HT-29 (cell line): ENCODE measurements at regions not wholly inside any gene's neighbourhood (a gene's known extent, or its start where the extent isn't known, plus 50 kb on each side); places are given as distances from the start of the nearest gene placed in this dataset.
A peak's percentile ranks its signal among the peaks of the same experiment; 100 is the strongest.
"Not testable (repeated sequence)": the region's sequence is repeated elsewhere in the genome, so short reads cannot be mapped to it uniquely, and the experiment has no call there.

Source experiments
- DNase-seq: peaks from one replicate; pipeline ENCODE4 v3.0.0-alpha.2; 2015; ENCODE audit warnings: low spot score

DNA sequence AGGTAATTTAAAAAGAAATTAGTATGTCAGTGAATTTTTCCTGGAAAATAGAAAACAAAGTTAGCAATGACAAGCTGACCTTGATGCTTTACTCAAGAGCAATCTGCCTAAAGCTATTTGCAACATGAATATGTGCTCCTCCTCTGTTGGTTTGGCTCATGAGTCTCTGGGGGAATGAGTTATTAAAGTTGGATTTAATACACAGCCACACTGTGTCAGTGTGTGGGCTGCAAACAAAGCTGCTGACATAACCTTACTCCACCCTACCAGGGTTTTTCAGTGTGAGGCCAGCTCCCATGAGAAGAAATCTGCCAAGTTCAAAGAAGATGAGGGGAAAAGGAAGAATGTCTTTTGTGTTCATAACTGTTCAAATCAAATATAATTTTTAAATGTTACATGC lies 280.5 kb downstream of the TLL1 start:
- DNase-seq: no peak

DNA sequence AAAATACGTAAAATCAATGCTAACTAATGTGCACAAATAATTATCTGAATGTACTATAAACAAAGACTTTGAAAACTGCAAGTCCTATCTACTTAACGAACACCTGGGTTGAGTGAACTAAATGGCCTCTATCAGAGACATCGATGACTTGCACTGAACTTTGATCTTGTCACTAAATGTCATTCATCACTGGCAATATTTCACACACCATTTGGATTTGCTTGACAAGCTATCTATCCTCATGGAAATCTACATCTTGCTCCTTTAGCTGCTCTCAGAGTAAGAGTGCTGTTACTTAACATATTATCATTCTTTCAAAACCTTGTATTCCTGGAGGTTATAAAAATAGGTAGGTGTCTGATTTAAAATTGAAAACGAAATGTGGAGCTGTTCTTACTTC lies 289.3 kb downstream of the TLL1 start:
- DNase-seq: no peak

DNA sequence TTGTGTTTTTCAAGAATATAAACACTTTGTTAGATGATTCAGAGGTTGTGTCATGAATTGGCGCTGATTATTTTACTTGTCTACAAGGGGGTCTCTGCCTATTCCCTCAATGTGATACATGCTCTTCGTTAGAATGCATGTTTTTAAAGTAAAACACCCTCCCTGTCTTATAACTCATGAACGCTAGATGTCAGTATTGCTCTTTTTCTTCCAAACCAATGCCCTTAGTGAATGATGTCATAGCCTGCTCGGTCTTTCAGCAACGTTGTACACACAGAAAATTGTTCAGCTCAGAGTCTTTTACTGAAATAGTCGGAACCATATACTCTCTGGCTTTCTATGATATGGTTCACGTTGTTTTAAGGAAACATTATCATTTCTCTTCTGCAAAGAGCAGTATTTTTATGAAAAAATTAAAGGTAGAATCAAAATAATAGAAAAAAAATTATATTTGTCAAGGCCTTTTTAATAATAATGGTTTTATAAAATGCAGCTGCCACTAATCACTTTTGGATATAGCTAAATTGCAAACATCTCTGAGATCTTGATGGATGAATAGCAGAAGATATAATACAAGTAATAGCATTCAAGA lies 292.9 kb downstream of the TLL1 start:
- peak; percentile 76 for DNase-seq

DNA sequence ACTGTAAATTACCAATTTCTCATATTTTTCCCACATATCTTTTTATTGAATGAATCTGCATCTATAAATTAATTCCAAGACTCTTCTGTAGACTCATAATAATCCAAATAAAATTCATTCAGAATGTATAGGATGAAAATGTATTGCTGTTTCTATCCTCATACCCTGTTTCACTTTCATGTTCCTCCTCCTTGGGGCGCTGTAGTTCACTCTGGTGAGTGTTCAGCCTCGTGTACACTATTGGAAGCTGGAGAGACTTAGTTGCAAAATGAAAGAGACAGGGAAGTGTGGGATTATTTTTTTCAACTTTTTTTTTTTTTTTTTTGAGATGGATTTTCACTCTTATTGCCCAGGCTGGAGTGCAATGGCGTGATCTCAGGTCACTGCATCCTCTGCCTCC lies 296.1 kb downstream of the TLL1 start:
- peak; percentile 9 for DNase-seq

DNA sequence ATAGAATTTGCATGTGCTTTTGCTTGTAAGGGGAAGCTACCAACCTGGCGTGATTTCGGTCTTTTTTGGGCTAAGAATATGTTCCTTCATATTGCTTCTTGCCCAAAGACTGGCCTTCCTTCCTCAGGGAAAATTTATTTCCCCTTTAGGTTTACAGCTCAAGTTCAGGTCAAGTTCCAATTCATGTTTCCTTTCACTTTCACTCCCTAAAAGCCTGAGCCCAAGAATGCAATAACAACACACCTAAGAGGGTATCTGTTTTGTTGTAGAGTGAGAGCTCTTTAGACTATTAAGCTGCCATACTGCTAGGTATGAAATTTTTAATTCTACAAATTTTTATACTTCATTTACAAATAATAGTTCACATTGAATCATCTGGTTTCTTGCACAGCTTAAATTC lies 299.6 kb downstream of the TLL1 start:
- no peak for DNase-seq

DNA sequence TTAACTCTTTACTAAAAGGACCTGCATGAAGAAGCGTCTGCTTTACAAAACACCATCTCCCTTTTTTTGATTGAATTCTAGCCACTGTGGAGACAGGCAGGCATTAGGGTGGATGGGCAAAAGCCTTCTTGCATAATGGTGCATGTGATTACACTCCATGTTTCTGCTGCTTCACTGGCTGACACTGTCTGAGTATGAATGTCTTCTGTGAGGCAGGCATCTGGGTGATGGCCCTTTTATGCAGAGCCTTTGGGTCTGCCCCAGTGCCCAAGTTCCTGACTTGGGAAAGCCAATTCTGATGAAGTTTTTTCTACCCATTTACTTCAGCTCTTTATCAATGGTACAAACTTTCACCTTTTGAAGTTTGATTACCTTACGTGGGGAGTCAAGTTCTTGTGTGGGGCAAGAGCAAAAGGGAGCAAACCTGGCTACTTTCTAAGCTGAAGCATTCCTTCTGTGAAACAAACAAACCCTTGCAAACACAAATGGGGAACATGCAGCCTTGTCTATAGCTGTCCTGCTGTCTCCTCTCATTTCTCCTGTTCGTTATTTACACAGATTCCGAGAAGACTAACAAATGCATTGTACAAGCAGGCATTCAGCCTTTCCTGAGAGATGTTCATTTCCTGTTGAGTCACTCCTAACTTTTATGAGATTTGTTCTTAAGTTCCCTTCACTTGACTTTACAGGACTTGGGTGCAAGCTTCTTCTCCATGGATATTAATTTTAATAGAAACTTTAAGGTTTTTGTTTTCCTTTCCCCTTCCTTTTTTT lies 301.9 kb downstream of the TLL1 start:
- no peak for DNase-seq

DNA sequence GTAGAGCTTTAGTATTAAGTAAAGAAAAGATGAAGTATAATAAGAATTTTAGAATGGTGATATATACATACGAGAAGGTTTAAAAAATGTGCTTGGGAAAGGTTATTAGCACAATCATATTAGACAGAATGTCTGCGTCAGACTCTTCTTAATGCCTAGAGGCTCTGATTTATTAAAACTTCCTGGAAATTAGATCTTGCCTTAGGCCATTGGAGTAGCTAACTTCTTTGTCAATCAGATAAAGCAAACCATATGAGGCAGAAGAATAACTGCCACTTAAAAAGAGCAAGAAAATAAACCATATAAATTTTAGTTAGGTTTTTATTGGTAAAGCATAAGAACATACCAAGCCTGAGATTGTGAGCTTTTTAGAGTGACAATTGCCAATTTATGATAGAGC lies 309.1 kb downstream of the TLL1 start:
- no peak for DNase-seq

DNA sequence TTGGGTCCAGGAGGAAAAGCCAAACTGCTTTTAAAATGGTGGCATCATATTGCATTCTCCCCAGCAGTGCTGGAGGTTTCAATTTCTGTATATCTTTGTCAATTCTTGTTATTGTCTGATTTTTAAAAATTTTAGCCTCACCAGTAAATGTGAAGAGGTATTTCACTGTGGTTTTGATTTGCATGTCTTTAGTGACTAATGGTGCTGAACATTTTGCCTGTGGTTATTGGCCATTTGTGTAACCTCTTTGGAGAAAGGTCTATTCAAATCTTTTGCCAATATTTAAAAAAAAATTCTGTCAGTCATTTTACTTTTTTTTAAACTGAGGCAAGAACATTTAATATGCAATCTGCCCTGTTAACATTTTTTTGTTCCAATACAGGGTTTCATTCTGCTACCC lies 322.1 kb downstream of the TLL1 start:
- no peak for DNase-seq

DNA sequence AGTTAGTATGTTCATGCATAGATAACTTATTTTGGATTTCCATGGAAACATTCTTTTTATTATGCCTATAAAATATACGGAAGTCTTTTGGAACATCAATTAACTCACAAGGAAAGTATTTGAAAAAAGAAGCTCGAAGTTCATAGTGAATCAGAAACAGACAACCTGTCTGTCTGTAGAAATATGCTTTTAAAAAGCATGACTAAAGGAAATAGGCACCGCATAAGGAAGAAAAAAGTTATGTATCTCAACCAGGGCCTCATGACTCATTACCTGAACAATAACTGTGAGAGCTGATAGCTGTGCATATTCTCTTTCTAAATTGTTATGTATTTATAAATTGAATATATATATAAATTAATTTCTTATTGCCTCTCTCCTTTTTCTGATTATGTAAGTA lies 324.1 kb downstream of the TLL1 start:
- DNase-seq: no peak

DNA sequence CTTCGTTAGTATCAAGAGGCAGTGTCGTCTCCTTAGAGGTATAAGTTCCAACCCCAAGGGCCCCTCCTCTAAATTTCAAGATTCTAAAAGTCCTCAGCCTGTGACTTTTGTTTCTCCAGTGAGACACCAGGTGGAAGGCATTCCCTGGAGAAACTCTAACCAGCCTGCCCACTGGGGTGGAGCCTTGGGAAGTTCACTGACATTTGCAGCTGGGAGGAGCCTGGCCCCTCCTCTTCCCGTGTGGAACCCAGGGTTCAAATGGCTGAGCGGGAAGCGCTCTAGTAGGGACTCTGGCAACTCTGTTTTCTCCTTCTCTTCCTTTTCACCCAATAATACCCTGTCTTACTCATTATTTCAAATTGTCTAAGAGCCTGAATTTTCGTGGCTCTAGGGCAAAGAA lies 325.0 kb downstream of the TLL1 start:
- no peak for DNase-seq

DNA sequence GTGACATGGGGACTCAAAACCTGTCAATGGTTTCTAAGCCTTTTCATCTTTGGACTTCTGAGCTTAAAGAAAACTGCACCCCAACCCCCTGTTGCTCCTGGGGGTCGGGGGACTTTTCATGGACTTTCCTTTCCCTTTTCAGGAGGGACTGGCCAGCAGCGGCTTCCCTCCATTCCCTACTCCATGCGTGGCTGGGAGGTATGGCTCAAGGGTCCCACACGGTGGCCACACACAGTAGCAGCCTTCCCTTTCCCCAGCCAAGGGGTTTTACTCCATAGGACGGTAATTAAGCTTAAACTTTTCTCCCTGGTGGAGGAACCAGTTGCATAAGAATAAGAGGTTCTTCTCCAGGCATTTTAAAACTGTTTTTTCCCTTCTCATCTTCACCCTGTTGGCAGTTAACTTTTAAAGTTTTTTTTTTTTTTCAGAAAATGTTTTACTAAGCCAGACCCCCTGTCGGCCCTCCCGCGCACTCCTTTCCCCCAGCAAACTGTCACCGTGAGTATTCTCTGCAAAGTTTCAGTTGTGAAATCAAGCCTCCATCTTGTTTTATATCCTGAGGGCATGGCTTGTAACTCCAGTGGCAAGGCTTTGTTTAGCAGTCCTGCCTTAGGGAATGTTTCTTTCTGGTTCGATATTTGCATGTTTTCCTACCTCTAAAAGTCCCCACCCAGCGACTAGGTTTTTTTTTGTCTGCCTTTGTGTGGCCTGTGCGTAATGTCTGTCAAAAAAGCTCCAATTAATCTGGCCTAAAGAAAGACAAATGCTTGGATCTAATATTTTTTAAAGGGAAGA lies 325.7 kb downstream of the TLL1 start:
- no peak for DNase-seq

DNA sequence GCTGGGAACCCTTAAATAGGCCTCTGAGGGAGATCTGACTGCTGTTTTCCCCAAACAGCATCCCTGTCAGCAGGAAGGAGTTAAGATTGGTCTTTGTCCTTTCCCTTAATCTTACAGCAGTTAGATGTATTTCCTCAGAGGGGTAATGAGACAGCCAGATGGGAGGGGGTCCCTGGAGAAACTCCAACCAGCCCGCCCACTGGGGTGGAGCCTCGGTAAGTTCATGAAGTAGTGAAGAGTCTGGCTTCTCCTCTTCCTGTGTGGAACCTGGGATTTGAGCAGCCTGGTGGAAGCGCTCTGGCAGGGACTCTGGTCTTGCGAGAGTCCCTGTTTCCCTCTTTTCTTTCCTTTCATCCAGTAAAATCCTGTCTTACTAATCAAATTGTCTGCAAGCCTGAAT lies 330.0 kb downstream of the TLL1 start:
- no peak for DNase-seq

DNA sequence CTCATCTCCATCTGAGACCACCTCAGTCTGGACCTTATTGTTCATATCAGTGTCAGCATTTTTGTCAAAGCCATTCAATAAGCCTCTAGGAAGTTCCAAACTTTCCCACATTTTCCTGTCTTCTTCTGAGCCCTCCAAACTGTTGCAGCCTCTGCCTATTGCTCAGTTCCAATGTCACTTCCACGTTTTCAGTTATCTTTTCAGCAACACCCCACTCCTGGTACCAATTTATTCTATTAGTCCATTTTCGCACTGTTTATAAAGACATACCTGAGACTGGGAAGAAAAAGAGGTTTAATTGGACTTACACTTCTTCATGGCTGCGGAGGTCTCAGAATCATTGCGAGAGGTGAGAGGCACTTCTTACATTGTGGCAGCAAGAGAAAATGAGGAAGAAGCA lies 339.3 kb downstream of the TLL1 start:
- DNase-seq: not testable (repeated sequence)

DNA sequence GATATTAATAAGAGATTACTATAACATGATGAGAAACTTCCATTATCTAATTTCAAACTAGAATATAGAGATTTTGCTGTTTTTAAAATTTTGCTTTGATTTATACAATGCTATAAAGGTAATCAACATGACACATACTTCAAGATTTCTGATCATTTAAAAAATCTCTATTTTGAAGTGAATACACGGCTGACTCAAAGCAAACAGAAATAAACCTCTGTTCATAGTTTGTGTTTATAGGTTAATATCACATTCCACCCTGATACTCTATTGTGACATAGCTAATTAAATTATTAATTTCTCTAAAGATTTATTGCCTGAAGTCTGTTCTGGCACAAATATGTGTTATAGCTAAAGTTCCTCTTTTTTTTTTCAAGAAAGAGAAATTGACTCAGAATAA lies 349.2 kb downstream of the TLL1 start:
- no peak for DNase-seq

DNA sequence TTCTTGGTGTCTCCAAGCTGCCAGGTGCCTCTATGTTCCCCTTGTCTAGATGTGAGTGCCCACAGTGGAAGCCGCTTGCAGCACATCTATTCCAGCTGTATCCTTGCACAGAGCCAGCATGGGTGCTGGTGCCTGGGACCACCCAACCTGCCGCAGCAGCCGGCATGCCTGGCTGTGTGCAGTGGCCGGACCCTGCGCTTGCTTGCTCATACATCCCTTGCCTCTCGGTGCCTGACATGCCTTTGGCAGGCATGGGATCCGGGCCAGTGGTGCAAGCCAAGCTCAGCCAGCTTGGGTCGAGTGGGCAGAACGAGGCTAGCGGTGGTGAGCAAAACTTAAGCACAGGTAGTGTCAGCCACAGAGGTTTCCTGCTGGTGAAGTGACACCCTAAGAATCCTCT lies 355.1 kb downstream of the TLL1 start:
- no peak for DNase-seq

DNA sequence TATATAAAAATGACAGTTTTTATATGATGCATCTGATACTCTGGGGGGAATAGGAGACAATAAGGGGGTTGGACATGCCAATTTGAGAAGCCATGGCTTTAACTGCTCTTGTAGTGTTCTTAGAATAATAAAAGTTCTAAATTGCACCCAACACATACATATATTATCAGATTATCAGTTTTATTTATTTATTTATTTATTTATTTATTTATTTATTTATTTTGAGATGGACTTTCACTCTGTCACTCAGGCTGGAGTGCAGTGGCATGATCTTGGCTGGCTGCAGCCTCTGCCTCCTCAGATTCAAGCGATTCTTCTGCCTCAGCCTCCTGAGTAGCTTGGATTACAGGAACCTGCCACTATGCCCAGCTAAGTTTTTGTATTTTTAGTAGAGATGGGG lies 356.8 kb downstream of the TLL1 start:
- no peak for DNase-seq

DNA sequence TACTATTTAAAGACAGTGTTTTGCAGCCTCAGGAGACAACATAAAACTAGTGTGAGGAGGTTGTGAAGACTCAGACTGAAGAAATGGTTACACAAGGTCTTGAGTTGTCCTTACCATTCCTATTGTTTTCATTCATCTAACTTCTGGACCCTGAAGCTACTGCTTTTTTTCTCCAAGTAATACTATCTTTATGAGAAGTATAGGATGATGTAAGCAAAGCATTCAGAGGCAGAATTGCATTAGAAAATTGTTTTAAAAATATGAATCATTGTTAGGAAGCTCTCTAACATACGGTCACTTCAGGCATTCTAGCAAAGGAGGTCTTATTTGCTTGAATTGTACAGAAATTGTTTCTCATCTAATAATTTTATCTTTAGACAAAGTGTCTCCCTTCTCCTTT lies 357.8 kb downstream of the TLL1 start:
- DNase-seq: no peak

DNA sequence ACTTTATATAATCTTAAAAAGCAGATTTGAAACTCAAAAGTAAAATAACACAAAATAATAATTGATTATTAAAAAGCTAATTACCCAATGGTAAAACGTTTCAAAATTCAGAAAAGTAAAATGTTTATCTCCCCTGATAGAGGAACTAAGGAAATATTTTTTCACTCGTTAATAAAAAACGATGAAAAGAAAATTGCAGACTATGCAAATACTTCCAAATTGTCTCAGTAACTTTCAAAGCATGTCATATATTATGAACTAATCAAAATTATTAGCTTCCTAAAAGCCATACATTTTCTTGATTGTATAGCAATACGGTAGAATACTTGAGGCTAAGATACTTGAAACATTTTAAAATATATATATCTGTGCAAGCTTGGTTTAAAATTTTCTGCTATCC lies 366.3 kb downstream of the TLL1 start:
- DNase-seq: no peak

DNA sequence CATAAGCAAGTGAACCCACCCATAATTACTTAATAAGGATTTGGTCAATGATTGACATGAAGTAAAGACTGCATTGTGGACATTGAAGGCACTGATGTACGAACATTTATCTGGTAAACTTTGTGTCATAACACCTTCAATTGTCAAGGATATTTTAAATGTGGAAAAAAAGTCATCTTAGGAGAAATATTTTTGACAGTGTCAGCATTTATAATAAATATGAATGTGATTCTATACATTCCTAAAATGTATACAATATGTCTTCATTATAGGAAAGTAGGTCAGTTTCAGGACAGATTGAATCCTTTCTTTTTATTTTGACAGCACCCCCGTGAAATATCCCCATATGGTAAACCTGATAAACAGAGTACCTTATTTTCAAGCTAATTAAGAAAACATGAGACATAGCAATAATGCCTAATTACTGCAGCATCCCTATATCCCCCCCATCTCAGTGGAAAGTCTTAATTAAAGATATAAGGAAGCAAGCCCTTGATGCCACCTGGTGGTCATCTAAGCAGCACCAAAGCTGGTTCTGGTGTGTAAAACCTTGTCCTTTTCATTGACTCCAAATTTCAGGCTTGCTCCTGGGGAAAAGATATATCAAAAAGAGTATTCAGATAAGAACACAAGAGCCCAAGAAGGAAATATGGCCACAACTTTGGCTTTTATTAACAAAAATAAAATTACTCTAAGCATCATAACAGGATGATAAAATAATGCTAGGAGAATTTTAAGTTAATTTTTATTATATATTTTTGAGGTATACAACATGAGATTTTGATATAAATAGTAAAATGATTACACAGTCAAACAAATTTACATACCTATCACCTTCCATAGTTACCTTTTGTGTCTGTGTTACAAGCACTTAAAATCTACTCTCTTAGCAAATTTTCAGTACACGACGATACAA lies 379.7 kb downstream of the TLL1 start:
- DNase-seq: peak; percentile 39

DNA sequence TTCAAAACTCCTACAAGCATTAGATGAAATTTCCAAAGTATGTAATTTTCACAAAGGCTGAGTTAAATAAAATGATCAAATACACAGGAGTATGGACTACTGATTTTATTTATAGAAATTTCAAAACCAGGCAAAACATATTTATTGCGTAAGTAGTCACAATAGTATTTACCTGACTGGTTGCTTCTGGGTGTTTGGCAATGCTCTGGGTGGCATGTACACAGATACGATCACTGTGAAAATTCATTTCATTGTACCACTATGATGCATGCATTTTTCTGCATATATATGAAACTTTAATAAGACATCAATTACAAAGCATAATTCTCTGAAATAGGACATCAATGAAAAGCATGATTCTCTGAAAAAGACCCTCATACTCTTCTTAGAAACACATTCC lies 384.2 kb downstream of the TLL1 start:
- no peak for DNase-seq

DNA sequence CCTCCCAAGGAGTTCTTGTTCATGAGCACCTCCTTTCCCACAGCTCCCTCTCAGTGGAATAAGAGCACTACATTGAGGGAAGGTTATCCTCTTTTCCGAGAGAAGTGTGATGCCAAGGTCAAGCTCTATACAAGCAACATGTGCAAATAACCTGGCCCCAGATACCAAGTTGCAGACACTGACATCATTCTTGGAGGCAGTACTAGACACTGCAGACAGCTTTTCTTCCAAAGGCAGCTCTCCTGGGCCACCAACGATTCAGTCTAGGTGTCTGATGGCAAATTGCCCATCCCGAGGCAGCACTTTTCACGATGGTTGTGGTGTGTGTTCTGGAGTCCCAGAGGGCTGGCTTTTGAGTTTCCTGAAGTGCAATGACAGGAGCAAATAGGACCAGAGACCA lies 384.9 kb downstream of the TLL1 start:
- DNase-seq: no peak

DNA sequence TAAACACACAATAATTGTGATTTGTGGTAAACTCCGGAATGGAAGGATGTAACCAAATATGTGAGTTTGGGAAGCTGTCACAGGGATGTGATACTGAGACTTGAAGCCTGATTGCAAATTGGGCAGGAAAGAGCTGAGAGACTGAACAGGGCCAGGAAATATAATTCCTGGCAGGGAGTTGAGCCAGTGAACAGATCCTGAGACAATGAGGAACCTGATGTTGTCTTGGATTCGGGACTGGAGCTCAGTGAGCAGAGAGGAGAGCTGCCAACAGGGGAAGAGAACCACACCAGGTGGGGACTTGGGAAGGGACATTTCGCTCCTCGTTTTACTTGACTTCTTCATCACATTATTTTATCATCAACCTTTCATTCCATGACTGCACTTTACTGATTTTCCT lies 386.0 kb downstream of the TLL1 start:
- no peak for DNase-seq
